NCI-H1436 (cell line): ENCODE measurements at regions not wholly inside any gene's neighbourhood (a gene's known extent, or its start where the extent isn't known, plus 50 kb on each side); places are given as distances from the start of the nearest gene placed in this dataset.

ENCODE experiments used
- DNase-seq: peaks from one replicate; lab custom pipeline; 2025; lab: John Stamatoyannopoulos, UW

DNA sequence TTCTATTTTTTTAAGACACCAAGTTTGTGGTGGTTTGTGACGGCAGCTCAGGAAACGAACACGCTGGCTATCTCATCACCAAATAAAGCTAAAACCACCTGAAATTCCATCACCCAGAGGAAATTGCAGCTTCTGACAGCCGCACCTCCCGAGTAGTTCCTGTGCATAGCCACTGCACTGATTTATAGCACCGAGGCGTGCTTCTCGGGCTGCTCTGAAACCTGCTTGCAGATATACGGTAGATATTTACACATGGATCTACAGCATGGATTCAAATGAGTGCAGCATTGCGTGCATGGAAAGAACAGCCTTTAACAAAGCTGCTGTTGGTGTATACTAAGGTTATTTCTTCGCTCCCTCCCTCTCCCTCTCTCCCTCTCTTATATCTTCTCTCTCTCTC, 153.8 kb downstream of the PHF2 start:
- no peak for DNase-seq
